ENCODE measurements at regions not wholly inside any gene's neighbourhood (a gene's known extent, or its start where the extent isn't known, plus 50 kb on each side); places are given as distances from the start of the nearest gene placed in this dataset.

GRCh38 chr2:239529313-239530015 is 128.6 kb upstream of the HDAC4 start:
- TF ChIP-seq CTCF (IDR thresholded peaks at IDR 0.05): no peak
- no peak for TF ChIP-seq POLR2A (IDR thresholded peaks at IDR 0.05)
